SH-SY5Y (cell line): ENCODE measurements at regions not wholly inside any gene's neighbourhood (a gene's known extent, or its start where the extent isn't known, plus 50 kb on each side); places are given as distances from the start of the nearest gene placed in this dataset.

ENCODE experiments used
- GATA2 ChIP-seq: IDR thresholded peaks from 2 replicates; pipeline ENCODE4 v1.6.1; 2011; ENCODE audit warnings: mild to moderate bottlenecking, low read depth, low read length
- GATA3 ChIP-seq: IDR thresholded peaks from 2 replicates; pipeline ENCODE4 v1.6.1; 2011; ENCODE audit warnings: low read depth, mild to moderate bottlenecking, low read length, moderate library complexity

GRCh38 chr21:27429710-27430341 is 462.9 kb upstream of the ADAMTS5 start:
- TF ChIP-seq GATA2 (no peak), GATA3 (no peak)

GRCh38 chr21:27426196-27426595 is 459.3 kb upstream of the ADAMTS5 start:
- TF ChIP-seq GATA3 (no peak), GATA2 (no peak)

- TF ChIP-seq GATA2 = peak; percentile 23; the same call in 1 of the 2 replicates
- TF ChIP-seq GATA3 = no peak
Observed at GRCh38 chr21:27425574-27425973, 458.7 kb upstream of the ADAMTS5 start.

- no peak for TF ChIP-seq GATA2
- no peak for TF ChIP-seq GATA3
Observed at GRCh38 chr21:27425172-27425571, 458.3 kb upstream of the ADAMTS5 start.

GRCh38 chr21:27424601-27425000 is 457.7 kb upstream of the ADAMTS5 start:
- no peak for TF ChIP-seq GATA2
- TF ChIP-seq GATA3 = no peak

- no peak for TF ChIP-seq GATA2
Observed at GRCh38 chr21:27423906-27424595, 457.2 kb upstream of the ADAMTS5 start.

GRCh38 chr21:27423038-27423437 is 456.1 kb upstream of the ADAMTS5 start:
- TF ChIP-seq GATA3 = no peak
- TF ChIP-seq GATA2 = no peak

- TF ChIP-seq GATA3 = no peak
- TF ChIP-seq GATA2 = no peak
Observed at GRCh38 chr21:27422435-27422834, 455.5 kb upstream of the ADAMTS5 start.

GRCh38 chr21:27421654-27422053 is 454.8 kb upstream of the ADAMTS5 start:
- TF ChIP-seq GATA2 = no peak
- TF ChIP-seq GATA3 = no peak

- TF ChIP-seq GATA2 (no peak), GATA3 (no peak)
Observed at GRCh38 chr21:27419153-27419552, 452.3 kb upstream of the ADAMTS5 start.

- no peak for TF ChIP-seq GATA3
- TF ChIP-seq GATA2 = no peak
Observed at GRCh38 chr21:27418346-27418745, 451.5 kb upstream of the ADAMTS5 start.

- no peak for TF ChIP-seq GATA2
- no peak for TF ChIP-seq GATA3
Observed at GRCh38 chr21:27412530-27412929, 445.6 kb upstream of the ADAMTS5 start.

GRCh38 chr21:27408826-27409225 is 441.9 kb upstream of the ADAMTS5 start:
- TF ChIP-seq GATA2 (no peak), GATA3 (no peak)

GRCh38 chr21:27407271-27407670 is 440.4 kb upstream of the ADAMTS5 start:
- TF ChIP-seq GATA3 = no peak
- TF ChIP-seq GATA2 = no peak

- TF ChIP-seq GATA3 (no peak), GATA2 (no peak)
Observed at GRCh38 chr21:27406300-27407009, 439.6 kb upstream of the ADAMTS5 start.
